Prostate gland (tissue), 2 donors: ENCODE measurements at regions not wholly inside any gene's neighbourhood (a gene's known extent, or its start where the extent isn't known, plus 50 kb on each side); places are given as distances from the start of the nearest gene placed in this dataset.

Experiments used
- POLR2A ChIP-seq: fragments of 450-650 bp; IDR thresholded peaks from one replicate; pipeline ENCODE4 v1.6.1; 2016; ENCODE audit warnings: antibody characterized with exemption, mild to moderate bottlenecking
- TF ChIP-seq, protein P1 (sequence below), 4 experiments: fragments of 200-600 bp in 2 of 4; fragments of 450-650 bp in 2 of 4; sonication (generic) in 2 of 4; IDR thresholded peaks; 1 replicate in 3 of 4; 2 replicates in 1 of 4; pipeline ENCODE4 v1.5.1; 2016 to 2019; ENCODE audit warnings: antibody characterized with exemption in 4 of 4, mild to moderate bottlenecking in 2 of 4, moderate library complexity in 2 of 4

DNA sequence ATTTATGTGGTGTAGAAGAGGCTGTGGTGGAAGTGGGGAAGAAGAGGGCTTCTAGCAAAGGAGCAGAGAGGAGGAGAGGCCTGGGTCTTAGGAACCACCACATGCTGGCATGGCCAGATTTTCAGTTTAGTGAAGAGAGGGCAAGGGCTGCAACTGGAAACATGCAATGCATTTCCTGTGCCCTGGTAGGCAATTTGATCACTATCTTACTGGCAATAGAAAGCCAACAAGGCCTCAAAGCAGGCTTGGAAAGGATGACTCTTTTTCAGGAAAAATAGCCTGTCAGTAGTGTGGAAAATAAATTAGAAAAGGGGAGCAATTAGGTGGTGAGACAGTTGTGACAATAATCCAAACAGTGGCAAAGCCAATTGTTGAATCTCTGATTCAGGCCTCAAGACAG lies 501.9 kb upstream of the ZFP42 start:
- TF ChIP-seq POLR2A: no peak
- TF ChIP-seq, protein P1, sequence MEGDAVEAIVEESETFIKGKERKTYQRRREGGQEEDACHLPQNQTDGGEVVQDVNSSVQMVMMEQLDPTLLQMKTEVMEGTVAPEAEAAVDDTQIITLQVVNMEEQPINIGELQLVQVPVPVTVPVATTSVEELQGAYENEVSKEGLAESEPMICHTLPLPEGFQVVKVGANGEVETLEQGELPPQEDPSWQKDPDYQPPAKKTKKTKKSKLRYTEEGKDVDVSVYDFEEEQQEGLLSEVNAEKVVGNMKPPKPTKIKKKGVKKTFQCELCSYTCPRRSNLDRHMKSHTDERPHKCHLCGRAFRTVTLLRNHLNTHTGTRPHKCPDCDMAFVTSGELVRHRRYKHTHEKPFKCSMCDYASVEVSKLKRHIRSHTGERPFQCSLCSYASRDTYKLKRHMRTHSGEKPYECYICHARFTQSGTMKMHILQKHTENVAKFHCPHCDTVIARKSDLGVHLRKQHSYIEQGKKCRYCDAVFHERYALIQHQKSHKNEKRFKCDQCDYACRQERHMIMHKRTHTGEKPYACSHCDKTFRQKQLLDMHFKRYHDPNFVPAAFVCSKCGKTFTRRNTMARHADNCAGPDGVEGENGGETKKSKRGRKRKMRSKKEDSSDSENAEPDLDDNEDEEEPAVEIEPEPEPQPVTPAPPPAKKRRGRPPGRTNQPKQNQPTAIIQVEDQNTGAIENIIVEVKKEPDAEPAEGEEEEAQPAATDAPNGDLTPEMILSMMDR (IDR thresholded peaks at IDR 0.05): no peak
